HG03103 (cell line): ENCODE measurements at regions not wholly inside any gene's neighbourhood (a gene's known extent, or its start where the extent isn't known, plus 50 kb on each side); places are given as distances from the start of the nearest gene placed in this dataset.
"Not testable (repeated sequence)": the region's sequence is repeated elsewhere in the genome, so short reads cannot be mapped to it uniquely, and the experiment has no call there.

Experiments
- ATAC-seq: cut with Tn5 transposase; IDR thresholded peaks from one replicate; pipeline ENCODE4 v1.9.1; 2021; ENCODE audit warnings: low read depth; ENCODE audit not compliant: unreplicated experiment

GRCh38 chr2:57397550-57398360, 648.9 kb upstream of the VRK2 start:
- ATAC-seq, result no peak

DNA sequence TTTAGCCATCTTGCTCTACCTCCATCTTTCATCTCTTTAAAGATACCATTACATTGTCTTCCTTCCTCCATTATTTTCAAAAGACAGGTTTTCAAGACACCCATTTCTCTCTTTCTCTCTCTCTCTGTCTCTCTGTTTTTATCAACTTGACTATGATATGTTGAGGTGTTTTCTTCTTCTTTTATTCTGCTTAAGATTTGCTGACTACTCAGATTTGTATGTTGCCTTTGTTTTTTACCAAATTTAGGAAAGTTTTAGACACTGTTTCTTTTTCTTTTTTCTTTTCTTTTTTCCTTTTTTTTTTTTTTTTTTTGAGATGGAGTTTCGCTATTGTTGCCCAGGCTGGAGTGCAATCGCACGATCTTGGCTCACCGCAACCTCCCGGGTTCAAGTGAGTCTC, 647.5 kb upstream of the VRK2 start:
- no peak for ATAC-seq

DNA sequence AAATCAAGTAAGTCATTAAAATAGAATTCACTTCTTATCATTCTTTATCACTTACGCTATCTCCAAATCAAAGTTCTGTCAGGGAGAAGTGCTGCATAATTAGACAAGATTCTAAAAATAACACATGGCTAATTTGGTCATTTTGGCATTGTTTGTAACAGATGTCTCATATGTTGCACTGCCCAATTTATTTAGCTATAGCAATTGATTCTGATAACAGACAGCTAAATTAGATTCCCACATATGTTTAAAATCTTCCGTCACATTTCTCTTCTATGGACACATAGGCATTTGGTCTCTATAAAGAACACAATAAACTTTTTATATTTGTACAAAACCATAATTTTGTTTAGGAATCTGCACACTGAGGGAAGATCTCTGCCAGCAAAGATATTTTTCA, 644.5 kb upstream of the VRK2 start:
- no peak for ATAC-seq

DNA sequence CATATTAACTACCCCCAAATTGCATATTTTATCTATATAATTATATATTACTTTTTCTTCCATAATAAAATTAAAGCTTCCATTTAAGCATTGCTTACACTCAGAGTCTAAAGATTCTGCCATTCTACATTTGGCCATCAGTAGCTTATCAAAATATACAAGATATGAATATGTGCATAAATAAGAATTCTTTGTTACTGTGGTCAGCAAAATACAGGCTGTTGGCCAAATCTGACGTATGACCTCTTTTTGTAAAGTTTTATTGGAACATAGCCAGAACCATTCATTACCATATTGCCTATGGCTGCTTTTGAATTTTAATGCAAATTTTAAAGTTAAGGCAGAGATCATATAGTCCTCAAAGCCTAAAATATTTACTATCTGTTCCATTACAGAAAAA, 643.9 kb upstream of the VRK2 start:
- ATAC-seq, result no peak

GRCh38 chr2:57407772-57408201, 638.8 kb upstream of the VRK2 start:
- ATAC-seq, result no peak

GRCh38 chr2:57408587-57408986, 638.0 kb upstream of the VRK2 start:
- no peak for ATAC-seq

DNA sequence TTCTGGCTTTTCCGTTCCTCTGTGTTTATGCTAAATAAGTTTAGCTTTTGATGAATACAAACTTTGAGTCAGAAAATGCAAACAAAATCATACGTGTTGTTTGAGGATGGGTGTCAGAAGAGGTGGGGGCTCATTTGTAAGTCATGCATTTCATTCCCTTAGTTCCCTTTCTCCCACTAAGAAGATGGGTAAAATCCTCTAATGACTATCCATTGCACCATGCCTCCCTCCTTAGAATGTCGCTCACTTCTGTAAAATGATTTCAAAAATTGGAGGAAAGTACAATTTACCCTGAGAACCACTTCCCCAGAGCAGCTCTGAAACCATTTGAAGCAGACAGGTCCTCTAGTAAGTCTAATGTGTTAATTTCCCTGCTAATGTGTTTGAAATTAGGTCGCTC, 629.6 kb upstream of the VRK2 start:
- no peak for ATAC-seq

- ATAC-seq, result not testable (repeated sequence)
These were observed 627.7 kb upstream of the VRK2 start for GRCh38 chr2:57418859-57419346.

- ATAC-seq, result peak; percentile 53
These were observed 616.8 kb upstream of the VRK2 start for GRCh38 chr2:57429831-57430230.

GRCh38 chr2:57432528-57432927, 614.1 kb upstream of the VRK2 start:
- ATAC-seq, result no peak

GRCh38 chr2:57434441-57434840, 612.2 kb upstream of the VRK2 start:
- ATAC-seq, result no peak

- no peak for ATAC-seq
These were observed 611.6 kb upstream of the VRK2 start for GRCh38 chr2:57434972-57435371.

DNA sequence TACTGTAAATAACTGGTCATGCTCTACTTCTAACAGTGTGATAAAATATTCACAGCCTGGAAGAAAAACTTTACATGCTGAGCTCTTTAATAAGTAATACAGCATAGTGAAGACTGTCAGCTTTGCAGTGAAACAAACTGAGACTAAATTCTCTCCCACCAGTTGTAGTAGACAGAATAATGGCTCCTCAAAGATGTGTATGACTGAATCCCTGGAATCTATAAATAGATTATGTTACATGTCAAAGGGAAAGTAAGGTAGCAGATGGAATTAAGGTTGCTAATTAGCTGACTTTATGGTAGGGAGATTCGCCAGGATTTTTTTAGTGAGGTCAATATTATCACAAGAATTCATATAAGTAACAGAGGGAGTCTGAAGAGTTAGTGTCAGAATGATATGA, 609.5 kb upstream of the VRK2 start:
- ATAC-seq, result no peak

DNA sequence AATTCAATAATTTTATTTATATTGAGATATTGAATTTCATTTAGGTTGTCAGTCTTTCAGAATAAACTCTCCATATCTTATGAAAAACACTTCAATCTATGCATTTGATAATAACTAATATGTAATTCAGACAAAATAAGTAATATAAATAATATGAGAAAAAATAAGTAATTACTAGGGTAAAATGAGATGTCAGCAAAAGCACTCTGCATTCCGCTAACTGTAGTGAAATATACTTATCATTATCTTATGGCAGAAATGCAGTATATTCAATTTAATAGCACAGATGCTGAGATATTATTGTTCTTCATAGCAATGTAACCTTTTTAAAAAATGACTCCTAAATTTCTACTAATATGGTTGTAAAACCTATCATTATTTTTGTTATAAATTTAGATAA, 606.2 kb upstream of the VRK2 start:
- ATAC-seq, result no peak

DNA sequence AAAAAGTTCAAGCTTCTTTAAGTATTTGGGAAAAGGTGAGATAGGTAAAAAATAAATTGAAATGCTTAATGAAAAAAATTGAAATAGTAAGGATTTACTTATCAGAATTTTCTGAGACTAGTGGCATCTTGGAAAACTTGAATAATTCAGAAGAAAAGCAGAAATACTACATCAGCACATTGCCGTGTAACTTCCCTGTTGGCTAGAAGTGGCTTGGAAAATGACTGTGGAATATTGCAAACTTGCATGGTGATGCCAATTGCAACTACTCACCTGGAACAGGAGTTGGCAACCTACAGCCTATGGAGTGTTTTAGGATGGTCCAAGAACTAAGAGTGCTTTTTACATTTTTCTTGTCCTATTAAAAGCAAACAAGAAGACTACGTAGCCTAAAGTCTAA, 603.5 kb upstream of the VRK2 start:
- no peak for ATAC-seq

- no peak for ATAC-seq
These were observed 602.6 kb upstream of the VRK2 start for GRCh38 chr2:57443973-57444521.

GRCh38 chr2:57444752-57445430, 601.7 kb upstream of the VRK2 start:
- ATAC-seq, result no peak

DNA sequence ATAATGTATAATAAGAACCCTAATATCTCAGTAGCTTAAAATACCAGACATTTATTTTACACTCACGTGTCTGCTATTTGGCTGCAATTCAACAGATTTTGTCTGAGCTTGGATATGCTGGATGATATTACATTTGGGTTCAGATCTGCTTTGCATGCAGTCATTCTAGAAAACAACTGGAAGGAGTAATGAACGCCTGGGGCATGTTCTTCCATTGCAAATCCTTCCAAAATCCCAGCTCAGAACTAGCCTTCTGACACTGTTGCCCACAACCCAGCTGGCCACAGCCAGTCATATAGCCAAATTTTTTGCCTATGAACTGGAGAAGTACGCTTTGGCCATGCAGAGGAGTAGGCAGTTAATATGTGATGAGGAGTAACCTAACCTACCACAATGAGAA, 597.8 kb upstream of the VRK2 start:
- ATAC-seq, result no peak

- peak; percentile 92 for ATAC-seq
These were observed 596.4 kb upstream of the VRK2 start for GRCh38 chr2:57450170-57450569.

- ATAC-seq, result no peak
These were observed 594.0 kb upstream of the VRK2 start for GRCh38 chr2:57452634-57453033.

DNA sequence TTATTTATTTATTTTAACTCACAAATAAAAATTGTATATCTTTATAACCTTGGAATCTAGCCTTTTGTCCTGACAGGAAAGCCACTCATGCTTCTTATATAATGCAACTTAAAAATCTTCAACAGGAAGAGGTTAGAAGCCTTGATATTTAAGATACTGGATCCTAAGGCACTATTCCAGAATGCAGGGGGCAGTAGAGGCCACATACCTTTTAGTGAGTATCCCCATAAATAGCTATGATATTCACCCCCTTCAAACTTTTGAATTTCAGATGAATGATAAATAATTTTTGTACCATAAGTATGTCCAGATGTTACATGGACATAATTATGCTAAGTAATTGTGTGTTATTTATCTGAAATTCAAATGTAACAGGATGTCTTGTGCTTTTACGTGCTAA, 592.7 kb upstream of the VRK2 start:
- ATAC-seq, result no peak
